Fibroblast of peridontal ligament (primary cell): ENCODE measurements at regions not wholly inside any gene's neighbourhood (a gene's known extent, or its start where the extent isn't known, plus 50 kb on each side); places are given as distances from the start of the nearest gene placed in this dataset.
"Not testable (repeated sequence)": the region's sequence is repeated elsewhere in the genome, so short reads cannot be mapped to it uniquely, and the experiment has no call there.

Source experiments
- DNase-seq: peaks from one replicate; pipeline ENCODE4 v3.0.0-alpha.2; 2010; ENCODE audit errors: extremely low read depth

- DNase-seq = peak; percentile 16
Measured at GRCh38 chr4:152063621-152064240, 302.9 kb upstream of the GATB start.

GRCh38 chr4:152062936-152063620 lies 302.3 kb upstream of the GATB start:
- DNase-seq = no peak

DNA sequence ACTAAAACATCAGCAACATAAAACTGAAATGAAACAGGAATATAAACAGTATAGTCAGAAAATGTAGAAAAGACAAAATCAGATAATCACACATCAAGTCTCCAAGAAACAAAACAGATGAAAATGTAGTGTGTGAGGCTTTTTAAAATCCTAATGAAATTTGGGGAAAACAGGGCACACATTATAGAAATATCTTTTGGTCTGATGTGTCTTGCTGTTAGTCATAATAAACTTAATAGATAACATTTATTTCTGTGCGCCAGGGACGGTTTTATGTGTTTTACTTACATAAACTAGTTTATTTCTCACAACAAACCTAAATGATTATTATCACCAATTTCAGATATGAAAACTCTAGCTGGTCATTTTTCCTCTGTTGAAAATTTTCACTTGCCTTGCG lies 293.9 kb upstream of the GATB start:
- DNase-seq = no peak

- DNase-seq = peak; percentile 34
Measured at GRCh38 chr4:152052451-152053057, 291.7 kb upstream of the GATB start.

GRCh38 chr4:152051332-152051731 lies 290.5 kb upstream of the GATB start:
- not testable (repeated sequence) for DNase-seq

GRCh38 chr4:152050106-152050505 lies 289.3 kb upstream of the GATB start:
- DNase-seq = no peak

GRCh38 chr4:152047451-152047850 lies 286.6 kb upstream of the GATB start:
- no peak for DNase-seq

DNA sequence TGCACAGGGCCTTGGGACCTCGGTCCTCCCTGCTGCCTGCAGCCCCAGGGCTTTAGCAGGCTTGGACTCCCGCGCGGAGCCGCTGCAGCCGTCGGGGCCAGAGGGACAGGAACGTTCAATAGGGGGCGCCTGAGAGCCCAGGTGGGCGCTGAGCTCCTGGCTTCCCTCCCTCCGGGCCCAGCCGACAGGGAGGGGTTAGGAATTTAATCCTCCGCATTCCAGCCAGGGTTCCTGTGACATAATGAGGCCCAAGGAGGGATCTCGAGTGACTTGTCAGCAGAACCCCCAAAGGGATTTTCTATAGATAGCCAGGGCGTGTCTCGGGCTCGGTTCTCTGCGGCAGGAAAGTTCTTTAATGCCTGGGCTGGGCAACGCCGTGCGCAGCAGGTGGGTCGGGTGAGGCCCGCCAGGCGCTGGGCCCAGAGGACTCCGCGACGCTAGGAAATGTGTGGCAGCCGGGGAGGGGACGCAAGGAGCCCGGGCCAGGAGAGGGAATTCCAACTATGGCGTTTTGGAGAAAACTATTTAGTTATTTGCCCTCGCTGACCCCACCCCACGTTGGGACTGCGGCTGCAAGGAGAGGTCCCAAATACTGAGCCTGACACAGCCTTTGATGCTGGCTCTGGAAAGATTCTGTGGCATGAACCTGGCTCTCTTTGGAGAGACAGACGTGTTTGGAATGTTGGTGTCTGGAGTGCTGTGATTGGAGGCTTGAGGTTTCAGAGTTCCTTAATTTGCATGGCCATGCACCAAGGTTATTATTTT lies 285.2 kb upstream of the GATB start:
- no peak for DNase-seq

- no peak for DNase-seq
Measured at GRCh38 chr4:152045449-152045806, 284.6 kb upstream of the GATB start.

GRCh38 chr4:152044331-152045036 lies 283.7 kb upstream of the GATB start:
- no peak for DNase-seq

DNA sequence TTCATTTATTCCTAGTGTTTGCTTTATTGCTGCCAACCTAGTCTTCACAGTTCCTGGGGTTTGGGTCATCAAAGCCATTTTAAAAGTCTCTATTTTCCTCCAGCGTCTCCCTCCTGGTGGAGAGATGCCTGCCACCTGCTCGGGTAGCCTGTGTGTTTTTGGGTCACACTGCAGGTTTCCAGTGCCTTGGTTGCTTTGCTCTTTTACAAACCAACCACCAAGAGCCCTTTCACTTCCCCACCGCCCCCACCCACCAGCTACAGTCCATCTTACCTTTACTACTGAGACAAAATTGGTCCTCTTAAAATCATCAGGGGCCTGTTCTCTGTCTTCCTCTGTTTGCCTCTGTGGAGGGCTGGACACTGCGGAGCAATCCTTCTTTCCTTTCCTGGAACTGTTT lies 280.5 kb upstream of the GATB start:
- no peak for DNase-seq

GRCh38 chr4:152039691-152040090 lies 278.9 kb upstream of the GATB start:
- DNase-seq = no peak

DNA sequence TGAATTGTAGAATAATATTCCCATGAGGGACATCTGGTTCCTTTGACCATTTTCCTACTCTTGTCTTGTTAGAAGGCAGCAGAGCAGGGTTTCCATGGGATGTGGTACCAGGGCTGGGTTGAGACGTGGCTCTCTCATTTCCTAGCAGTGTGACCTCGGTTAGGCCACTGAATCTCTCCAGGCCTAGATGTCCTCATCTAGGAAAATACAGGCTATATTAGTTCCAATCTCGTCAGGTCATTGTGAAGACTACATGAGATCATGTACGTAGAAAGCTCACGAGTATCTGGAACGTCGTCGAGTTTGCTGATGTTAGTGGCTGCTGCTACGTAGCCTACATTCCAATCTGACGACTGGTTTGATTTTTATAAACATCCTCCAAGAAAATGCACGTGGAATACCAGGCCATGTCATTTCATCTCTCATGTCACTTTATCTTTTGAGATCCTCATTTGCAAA lies 278.2 kb upstream of the GATB start:
- DNase-seq = peak; percentile 59

DNA sequence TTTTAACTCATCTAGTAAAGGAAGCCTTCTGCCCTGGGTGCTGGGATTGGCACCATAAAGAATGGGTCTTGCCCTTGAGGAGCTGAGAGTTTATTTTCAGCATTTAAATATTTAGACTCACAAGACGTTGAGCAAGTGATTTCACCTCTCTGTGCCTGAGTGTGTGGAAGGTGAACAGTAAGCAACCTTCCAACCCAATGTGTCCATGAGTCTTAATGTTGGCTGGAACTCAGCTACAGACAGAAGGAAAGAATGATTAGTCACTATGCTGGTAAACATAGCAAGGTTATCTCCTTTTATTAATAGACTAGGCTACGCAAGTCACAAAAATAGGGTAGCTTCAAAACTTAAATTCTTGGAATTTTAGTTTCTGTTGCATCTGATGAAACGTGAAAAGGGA lies 277.4 kb upstream of the GATB start:
- no peak for DNase-seq

- no peak for DNase-seq
Measured at GRCh38 chr4:152037435-152037834, 276.6 kb upstream of the GATB start.

DNA sequence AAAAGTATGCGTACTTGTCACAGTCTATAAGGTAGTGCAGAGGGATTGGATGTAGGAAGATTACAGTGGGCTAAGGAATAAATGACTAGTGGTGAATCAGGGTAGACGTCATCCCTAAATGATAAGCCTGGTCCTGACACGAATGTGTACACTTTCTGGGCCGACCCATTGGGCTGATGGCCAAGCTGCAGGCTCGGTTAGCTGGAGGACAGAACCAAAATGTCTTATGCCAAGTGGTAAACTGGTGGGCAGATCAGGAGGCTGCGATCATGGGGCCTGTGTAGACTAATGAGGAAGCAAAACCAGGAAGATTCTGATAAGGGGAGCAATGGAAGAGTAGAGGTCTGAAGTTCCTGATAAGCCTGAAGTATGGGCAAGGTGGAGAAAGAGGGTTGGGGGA lies 272.8 kb upstream of the GATB start:
- no peak for DNase-seq

- peak; percentile 75 for DNase-seq
Measured at GRCh38 chr4:152032722-152033131, 271.9 kb upstream of the GATB start.

DNA sequence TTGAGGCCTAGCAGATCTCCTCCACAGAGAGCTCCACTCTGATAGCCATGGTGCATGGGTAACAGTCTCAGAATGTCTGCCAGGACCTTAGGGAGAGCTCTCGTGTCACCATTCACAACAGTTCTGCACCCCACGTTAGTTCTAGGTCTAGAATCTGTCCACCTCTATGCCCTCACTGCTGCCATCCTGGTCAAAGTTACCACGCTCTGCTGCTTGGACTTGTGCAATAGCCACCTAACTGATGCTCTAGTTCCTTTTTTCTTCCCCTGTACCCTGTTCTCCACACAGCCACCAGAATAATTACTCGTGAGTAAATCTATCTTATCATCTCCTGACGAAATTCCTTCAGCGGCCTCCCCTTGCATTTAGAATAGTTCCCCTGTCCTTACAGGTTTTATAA lies 268.8 kb upstream of the GATB start:
- DNase-seq = no peak

GRCh38 chr4:152028131-152028530 lies 267.3 kb upstream of the GATB start:
- DNase-seq = no peak

GRCh38 chr4:152024881-152025280 lies 264.1 kb upstream of the GATB start:
- DNase-seq = no peak

DNA sequence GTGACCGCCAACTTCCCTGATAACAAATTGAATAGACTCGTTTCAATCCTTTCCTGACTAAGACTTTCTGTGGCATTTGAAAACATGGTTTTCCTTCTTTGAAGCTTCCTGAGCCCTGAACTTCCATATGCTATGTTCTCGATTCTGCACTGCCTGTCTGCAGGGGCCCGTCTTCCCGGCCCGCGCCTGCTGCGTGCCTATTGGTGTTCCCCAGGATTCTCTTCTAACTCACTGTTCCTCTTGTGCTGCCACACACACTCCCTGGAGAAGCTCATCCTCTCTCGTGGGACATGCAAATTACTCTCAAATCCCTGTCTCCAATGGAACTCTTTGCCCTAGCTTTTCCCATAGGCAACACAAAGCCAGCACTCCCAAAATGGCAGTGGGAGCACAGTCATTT lies 262.9 kb upstream of the GATB start:
- no peak for DNase-seq

DNA sequence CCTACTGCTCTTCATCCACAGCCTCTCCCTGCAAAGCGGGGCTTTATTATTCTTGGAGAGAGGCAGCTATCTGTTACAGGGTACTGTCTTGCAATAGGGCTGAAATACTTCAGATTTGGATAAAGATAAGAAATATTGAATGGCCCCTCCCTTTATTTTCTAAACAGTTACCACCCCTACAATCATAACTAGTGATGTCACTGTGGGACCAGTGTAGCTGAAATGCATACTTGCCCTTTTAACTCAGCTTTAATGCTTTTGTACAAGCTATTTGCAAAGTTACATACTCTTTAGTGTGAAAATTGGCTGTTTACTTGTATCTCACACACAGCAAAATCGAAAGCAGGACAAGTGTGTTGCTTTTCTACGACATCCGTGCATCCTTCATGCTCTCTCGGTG lies 261.7 kb upstream of the GATB start:
- DNase-seq = no peak
